ENCODE measurements at regions not wholly inside any gene's neighbourhood (a gene's known extent, or its start where the extent isn't known, plus 50 kb on each side); places are given as distances from the start of the nearest gene placed in this dataset.

- no peak for TF ChIP-seq CTCF (IDR thresholded peaks at IDR 0.05 in 2 of 3, conservative IDR thresholded peaks at IDR 0.05 in 1 of 3; ENCODE audit: borderline replicate concordance in 1 of 3, insufficient read depth in 1 of 3, low read depth in 2 of 3, low read length in 2 of 3)
- TF ChIP-seq, protein P1, sequence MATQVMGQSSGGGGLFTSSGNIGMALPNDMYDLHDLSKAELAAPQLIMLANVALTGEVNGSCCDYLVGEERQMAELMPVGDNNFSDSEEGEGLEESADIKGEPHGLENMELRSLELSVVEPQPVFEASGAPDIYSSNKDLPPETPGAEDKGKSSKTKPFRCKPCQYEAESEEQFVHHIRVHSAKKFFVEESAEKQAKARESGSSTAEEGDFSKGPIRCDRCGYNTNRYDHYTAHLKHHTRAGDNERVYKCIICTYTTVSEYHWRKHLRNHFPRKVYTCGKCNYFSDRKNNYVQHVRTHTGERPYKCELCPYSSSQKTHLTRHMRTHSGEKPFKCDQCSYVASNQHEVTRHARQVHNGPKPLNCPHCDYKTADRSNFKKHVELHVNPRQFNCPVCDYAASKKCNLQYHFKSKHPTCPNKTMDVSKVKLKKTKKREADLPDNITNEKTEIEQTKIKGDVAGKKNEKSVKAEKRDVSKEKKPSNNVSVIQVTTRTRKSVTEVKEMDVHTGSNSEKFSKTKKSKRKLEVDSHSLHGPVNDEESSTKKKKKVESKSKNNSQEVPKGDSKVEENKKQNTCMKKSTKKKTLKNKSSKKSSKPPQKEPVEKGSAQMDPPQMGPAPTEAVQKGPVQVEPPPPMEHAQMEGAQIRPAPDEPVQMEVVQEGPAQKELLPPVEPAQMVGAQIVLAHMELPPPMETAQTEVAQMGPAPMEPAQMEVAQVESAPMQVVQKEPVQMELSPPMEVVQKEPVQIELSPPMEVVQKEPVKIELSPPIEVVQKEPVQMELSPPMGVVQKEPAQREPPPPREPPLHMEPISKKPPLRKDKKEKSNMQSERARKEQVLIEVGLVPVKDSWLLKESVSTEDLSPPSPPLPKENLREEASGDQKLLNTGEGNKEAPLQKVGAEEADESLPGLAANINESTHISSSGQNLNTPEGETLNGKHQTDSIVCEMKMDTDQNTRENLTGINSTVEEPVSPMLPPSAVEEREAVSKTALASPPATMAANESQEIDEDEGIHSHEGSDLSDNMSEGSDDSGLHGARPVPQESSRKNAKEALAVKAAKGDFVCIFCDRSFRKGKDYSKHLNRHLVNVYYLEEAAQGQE (IDR thresholded peaks at IDR 0.05; ENCODE audit: low read depth): no peak
- no peak for TF ChIP-seq POLR2AphosphoS5 (IDR thresholded peaks at IDR 0.05; ENCODE audit: low read depth, low read length)
- no peak for TF ChIP-seq CEBPB (IDR thresholded peaks at IDR 0.05; ENCODE audit: low read depth)
- TF ChIP-seq ZNF274 (IDR thresholded peaks at IDR 0.05; ENCODE audit: low read depth, low read length): no peak
- no peak for TF ChIP-seq POLR2A (IDR thresholded peaks at IDR 0.05; ENCODE audit: borderline replicate concordance, extremely low read depth, insufficient read depth, insufficient read length)
- TF ChIP-seq SRF (IDR thresholded peaks at IDR 0.05; ENCODE audit: low read depth): no peak
- no peak for TF ChIP-seq ATF3 (IDR thresholded peaks at IDR 0.05)
- TF ChIP-seq MAX (IDR thresholded peaks at IDR 0.05): no peak
- TF ChIP-seq RAD21 (IDR thresholded peaks at IDR 0.05; ENCODE audit: low read depth): no peak
These were observed 417.3 kb downstream of the RASEF start for GRCh38 chr9:82645600-82645999.
